B cell (primary cell): ENCODE measurements at regions not wholly inside any gene's neighbourhood (a gene's known extent, or its start where the extent isn't known, plus 50 kb on each side); places are given as distances from the start of the nearest gene placed in this dataset.

Experiments
- ATAC-seq: fragments of 200-7000 bp; cut with Tn5 transposase; one replicate; pipeline ENCODE4 v1.10.0; 2021; ENCODE audit warnings: low read depth, mild to moderate bottlenecking, moderate number of reproducible peaks, moderate library complexity
- CTCF ChIA-PET: fragments of 350-600 bp; sonication (Branson Sonifier 250); formaldehyde crosslinking; loops from one replicate; lab custom pipeline; 2021; ENCODE audit warnings: antibody characterized with exemption, inconsistent platforms; lab: Charles Lee
- POLR2A ChIA-PET: fragments of 350-600 bp; sonication (Branson Sonifier 250); formaldehyde crosslinking; loops from one replicate; lab custom pipeline; 2021; ENCODE audit warnings: antibody characterized with exemption; lab: Charles Lee
- DNase-seq: peaks from one replicate; pipeline ENCODE4 v3.0.0; 2013
- H2AFZ ChIP-seq: 2 replicates; pipeline ENCODE4 v1.6.1; 2012; ENCODE audit warnings: mild to moderate bottlenecking, low read depth, low read length; ENCODE audit not compliant: insufficient read depth, poor library complexity, severe bottlenecking
- H3K27ac ChIP-seq, 2 donors: 1 replicate in 1 of 2; 2 replicates in 1 of 2; pipeline ENCODE4 v1.5.1; 2012 to 2013; ENCODE audit warnings: low read length in 2 of 2, mild to moderate bottlenecking in 2 of 2, moderate library complexity in 1 of 2
- H3K27me3 ChIP-seq, 4 experiments: fragments of 200-600 bp in 1 of 4; sonication (generic) in 1 of 4; replicated peaks in 1 of 4; 1 replicate in 2 of 4; 2 replicates in 2 of 4; pipeline versions ENCODE4 v1.6.1 to v1.7.0; 2013 to 2016; ENCODE audit warnings: low read length in 3 of 4, mild to moderate bottlenecking in 2 of 4, mixed read lengths in 1 of 4, moderate library complexity in 1 of 4; ENCODE audit not compliant: insufficient read depth in 4 of 4, control insufficient read depth in 3 of 4; ENCODE audit errors: control extremely low read depth in 1 of 4
- H3K36me3 ChIP-seq, 2 experiments: replicated peaks in 1 of 2; 1 replicate in 1 of 2; 2 replicates in 1 of 2; pipeline versions ENCODE4 v1.6.1 to v1.7.1; 2013; ENCODE audit warnings: low read length in 1 of 2; ENCODE audit not compliant: insufficient read depth in 2 of 2, control insufficient read depth in 1 of 2; ENCODE audit errors: control extremely low read depth in 1 of 2, extremely low read depth in 1 of 2
- H3K4me1 ChIP-seq, 2 donors: fragments of 200-600 bp in 1 of 2; sonication (generic) in 1 of 2; 1 replicate in 1 of 2; 2 replicates in 1 of 2; pipeline versions ENCODE4 v1.5.1 to v1.6.1; 2013 to 2017; ENCODE audit warnings: low read length in 2 of 2; ENCODE audit not compliant: control insufficient read depth in 2 of 2, insufficient read depth in 2 of 2
- H3K4me2 ChIP-seq: replicated peaks from 2 replicates; pipeline ENCODE3; 2012; ENCODE audit warnings: mild to moderate bottlenecking, low read depth, low read length; ENCODE audit not compliant: poor library complexity, severe bottlenecking
- H3K4me3 ChIP-seq, 5 experiments: fragments of 200-600 bp in 1 of 5; sonication (generic) in 1 of 5; 1 replicate in 3 of 5; 2 replicates in 2 of 5; pipeline versions ENCODE4 v1.5.1 to v1.7.0; 2011 to 2016; ENCODE audit warnings: low read length in 4 of 5, mild to moderate bottlenecking in 4 of 5, low read depth in 2 of 5, control low read depth in 1 of 5, moderate library complexity in 1 of 5; ENCODE audit not compliant: insufficient read depth in 1 of 5; ENCODE audit errors: control extremely low read depth in 1 of 5, extremely low read depth in 1 of 5
- H3K79me2 ChIP-seq: fragments of 200-600 bp; sonication (generic); one replicate; pipeline ENCODE4 v1.6.0; 2016; ENCODE audit warnings: low read length; ENCODE audit not compliant: control insufficient read depth, insufficient read depth
- H3K9ac ChIP-seq: fragments of 200-600 bp; sonication (generic); 2 replicates; pipeline ENCODE4 v1.6.1; 2017; ENCODE audit warnings: mild to moderate bottlenecking, low read length, moderate library complexity
- H3K9me3 ChIP-seq, 3 donors: one replicate each; pipeline versions ENCODE4 v1.6.1 to v1.7.1; 2013; ENCODE audit warnings: low read length in 2 of 3; ENCODE audit not compliant: control insufficient read depth in 2 of 3, insufficient read depth in 1 of 3; ENCODE audit errors: control extremely low read depth in 1 of 3
- H4K20me1 ChIP-seq: 2 replicates; pipeline ENCODE4 v1.6.0; 2012; ENCODE audit warnings: mild to moderate bottlenecking, low read length; ENCODE audit not compliant: insufficient read depth, control insufficient read depth, poor library complexity, severe bottlenecking
- H3K27ac Mint-ChIP-seq: one replicate; pipeline ENCODE4 v1.8.0; 2021; ENCODE audit warnings: mixed read lengths
- H3K27me3 Mint-ChIP-seq: one replicate; pipeline ENCODE4 v1.8.0; 2021; ENCODE audit warnings: mixed read lengths
- H3K4me1 Mint-ChIP-seq: one replicate; pipeline ENCODE4 v1.8.0; 2021; ENCODE audit warnings: mixed read lengths
- H3K4me3 Mint-ChIP-seq: one replicate; pipeline ENCODE4 v1.8.0; 2021; ENCODE audit warnings: mixed read lengths
- H3K9me3 Mint-ChIP-seq: one replicate; pipeline ENCODE4 v1.8.0; 2022; ENCODE audit warnings: mixed read lengths; ENCODE audit not compliant: insufficient read depth
- EZH2 ChIP-seq: IDR thresholded peaks from 2 replicates; pipeline ENCODE4 v1.6.1; 2012; ENCODE audit warnings: borderline replicate concordance, low read depth, mild to moderate bottlenecking, moderate library complexity, low read length; ENCODE audit not compliant: insufficient read depth, poor library complexity, severe bottlenecking
- WGBS: methylation state at CpG from one replicate; pipeline ENCODE4 v1.1.5; 2013; ENCODE audit warnings: missing lambda C conversion rate; ENCODE audit not compliant: insufficient coverage; 5-methylcytosine and 5-hydroxymethylcytosine counted together
- intact Hi-C: fragments of 100-400 bp; cut with micrococcal nuclease; formaldehyde crosslinking; loops from one replicate; pipeline ENCODE4 v1.10.0; 2022
- TF ChIP-seq, protein P1 (sequence below): fragments of 200-600 bp; IDR thresholded peaks from one replicate; pipeline ENCODE4 v1.8.0; 2022; ENCODE audit warnings: antibody characterized with exemption, mild to moderate bottlenecking

- no peak overlapping the region for H3K4me3 Mint-ChIP-seq
- no peak overlapping the region for H3K27ac Mint-ChIP-seq
- DNase-seq (no peak), ATAC-seq (no peak)
- ChIA-PET CTCF (no interaction called here), POLR2A (no interaction called here)
- H3K27me3 Mint-ChIP-seq, result no peaks in the 10 kb centered on the region
- 80% methylated on average over 2 of the region's 6 CpGs for WGBS
- no peak overlapping the region for H2AFZ ChIP-seq
- intact Hi-C loops, result no loop called here
- no peaks in the 10 kb centered on the region for H3K9me3 Mint-ChIP-seq
- TF ChIP-seq EZH2, result no peak
- TF ChIP-seq, protein P1, sequence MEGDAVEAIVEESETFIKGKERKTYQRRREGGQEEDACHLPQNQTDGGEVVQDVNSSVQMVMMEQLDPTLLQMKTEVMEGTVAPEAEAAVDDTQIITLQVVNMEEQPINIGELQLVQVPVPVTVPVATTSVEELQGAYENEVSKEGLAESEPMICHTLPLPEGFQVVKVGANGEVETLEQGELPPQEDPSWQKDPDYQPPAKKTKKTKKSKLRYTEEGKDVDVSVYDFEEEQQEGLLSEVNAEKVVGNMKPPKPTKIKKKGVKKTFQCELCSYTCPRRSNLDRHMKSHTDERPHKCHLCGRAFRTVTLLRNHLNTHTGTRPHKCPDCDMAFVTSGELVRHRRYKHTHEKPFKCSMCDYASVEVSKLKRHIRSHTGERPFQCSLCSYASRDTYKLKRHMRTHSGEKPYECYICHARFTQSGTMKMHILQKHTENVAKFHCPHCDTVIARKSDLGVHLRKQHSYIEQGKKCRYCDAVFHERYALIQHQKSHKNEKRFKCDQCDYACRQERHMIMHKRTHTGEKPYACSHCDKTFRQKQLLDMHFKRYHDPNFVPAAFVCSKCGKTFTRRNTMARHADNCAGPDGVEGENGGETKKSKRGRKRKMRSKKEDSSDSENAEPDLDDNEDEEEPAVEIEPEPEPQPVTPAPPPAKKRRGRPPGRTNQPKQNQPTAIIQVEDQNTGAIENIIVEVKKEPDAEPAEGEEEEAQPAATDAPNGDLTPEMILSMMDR, result no peak
- no peak overlapping the region for H3K4me2 ChIP-seq
- peaks cover 0 to 6% (median 0%) of the 10 kb centered on the region in 3 donors for H3K9me3 ChIP-seq
- H3K4me1 Mint-ChIP-seq, result no peaks in the 10 kb centered on the region
- H3K9ac ChIP-seq, result no peak overlapping the region
- H3K36me3 ChIP-seq, result no peaks in the 10 kb centered on the region
- no peaks in the 10 kb centered on the region for H4K20me1 ChIP-seq
- no peak overlapping the region for H3K4me3 ChIP-seq
- H3K27ac ChIP-seq, result no peak overlapping the region
- H3K27me3 ChIP-seq, result no peaks in the 10 kb centered on the region
- H3K4me1 ChIP-seq, result no peaks in the 10 kb centered on the region
- H3K79me2 ChIP-seq, result no peaks in the 10 kb centered on the region
Measured at GRCh38 chr13:107217251-107217650, 649.3 kb upstream of the ARGLU1 start.

DNA sequence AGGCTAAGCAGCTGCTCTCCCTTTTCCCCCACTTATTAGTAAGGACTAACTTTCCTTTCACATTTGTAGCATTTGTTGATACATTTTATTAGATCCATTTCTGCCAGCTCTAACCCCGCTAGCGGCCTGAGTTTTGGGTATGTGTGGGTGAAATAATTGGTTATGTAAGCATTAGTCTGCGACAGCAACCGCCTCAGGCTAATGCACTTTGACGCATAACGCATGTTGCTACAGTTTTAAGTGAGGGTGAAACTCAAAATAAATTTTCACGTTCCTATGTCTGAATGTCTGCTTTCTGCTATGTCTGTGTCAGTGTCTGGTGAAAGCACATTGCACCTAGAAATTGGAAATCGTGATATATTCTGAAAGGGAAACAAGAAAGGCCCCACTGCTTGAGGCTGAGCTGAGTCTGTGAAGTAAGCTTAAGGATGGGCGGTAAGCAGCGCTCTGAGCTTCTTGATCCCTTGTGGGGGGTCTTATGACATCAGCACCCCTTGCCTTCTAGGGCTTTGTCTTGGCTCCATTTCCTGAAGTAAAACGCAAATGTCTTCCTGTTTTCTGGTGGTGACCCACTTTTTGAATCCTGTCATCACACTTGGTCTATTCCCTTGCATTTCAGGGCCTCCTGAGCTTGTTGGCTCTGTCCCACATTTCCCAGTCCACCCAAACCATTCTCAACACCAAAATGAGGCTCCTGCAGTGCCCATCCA is 648.3 kb upstream of the ARGLU1 start:
- Mint-ChIP-seq H3K4me1 (no peaks in the 10 kb centered on the region), H3K4me3 (no peak overlapping the region), H3K27ac (no peak overlapping the region), H3K27me3 (no peaks in the 10 kb centered on the region), H3K9me3 (no peaks in the 10 kb centered on the region)
- no peaks in the 10 kb centered on the region for H3K36me3 ChIP-seq
- no peak overlapping the region for H3K9ac ChIP-seq
- intact Hi-C loops, result no loop called here
- H2AFZ ChIP-seq, result no peak overlapping the region
- H3K27me3 ChIP-seq, result no peaks in the 10 kb centered on the region
- no peak overlapping the region for H3K4me3 ChIP-seq
- no peaks in the 10 kb centered on the region for H3K4me1 ChIP-seq
- CTCF ChIA-PET, result interaction anchor here (2.1 kb wide), 1 partner anchor 10 kb away, joined by 10 read pairs; no protein-coding TSS in a partner anchor
- no peak for TF ChIP-seq EZH2
- TF ChIP-seq, protein P1, result no peak
- DNase-seq (no peak), ATAC-seq (no peak)
- POLR2A ChIA-PET, result no interaction called here
- H3K27ac ChIP-seq, result no peak overlapping the region
- 82% methylated on average over 9 of the region's 11 CpGs for WGBS
- no peaks in the 10 kb centered on the region for H3K79me2 ChIP-seq
- peaks cover 0 to 6% (median 0%) of the 10 kb centered on the region in 3 donors for H3K9me3 ChIP-seq
- H4K20me1 ChIP-seq, result no peaks in the 10 kb centered on the region
- no peak overlapping the region for H3K4me2 ChIP-seq
